HG03520 (cell line): ENCODE measurements at regions not wholly inside any gene's neighbourhood (a gene's known extent, or its start where the extent isn't known, plus 50 kb on each side); places are given as distances from the start of the nearest gene placed in this dataset.
"Not testable (repeated sequence)": the region's sequence is repeated elsewhere in the genome, so short reads cannot be mapped to it uniquely, and the experiment has no call there.

Experiments
- ATAC-seq: cut with Tn5 transposase; IDR thresholded peaks from one replicate; pipeline ENCODE4 v1.9.1; 2021; ENCODE audit warnings: mild to moderate bottlenecking, moderate library complexity; ENCODE audit not compliant: unreplicated experiment

DNA sequence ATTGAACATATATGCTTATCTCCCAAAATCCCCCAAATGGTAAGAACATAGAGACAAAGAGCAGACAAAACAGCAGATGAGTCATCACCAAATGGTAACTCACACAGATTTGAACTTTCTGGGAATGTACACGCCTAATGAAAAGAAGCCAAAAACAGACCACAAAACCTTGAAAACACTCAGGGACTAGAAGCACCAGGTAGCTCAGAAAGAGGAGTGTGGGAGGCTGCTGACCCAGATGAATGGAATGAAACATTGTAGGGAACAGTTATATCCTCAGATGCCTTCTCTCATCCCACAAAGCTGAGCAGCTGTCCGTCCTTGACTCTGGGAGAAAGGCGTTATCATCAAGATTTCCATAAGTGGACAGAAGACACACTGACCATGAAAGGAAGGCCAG, 307.0 kb upstream of the USP25 start:
- ATAC-seq, result no peak

GRCh38 chr21:15423676-15424445, 305.9 kb upstream of the USP25 start:
- ATAC-seq, result no peak

GRCh38 chr21:15425049-15425448, 304.7 kb upstream of the USP25 start:
- ATAC-seq, result no peak

GRCh38 chr21:15430023-15430422, 299.8 kb upstream of the USP25 start:
- ATAC-seq, result no peak

- ATAC-seq, result no peak
Observed at GRCh38 chr21:15430577-15430976, 299.2 kb upstream of the USP25 start.

DNA sequence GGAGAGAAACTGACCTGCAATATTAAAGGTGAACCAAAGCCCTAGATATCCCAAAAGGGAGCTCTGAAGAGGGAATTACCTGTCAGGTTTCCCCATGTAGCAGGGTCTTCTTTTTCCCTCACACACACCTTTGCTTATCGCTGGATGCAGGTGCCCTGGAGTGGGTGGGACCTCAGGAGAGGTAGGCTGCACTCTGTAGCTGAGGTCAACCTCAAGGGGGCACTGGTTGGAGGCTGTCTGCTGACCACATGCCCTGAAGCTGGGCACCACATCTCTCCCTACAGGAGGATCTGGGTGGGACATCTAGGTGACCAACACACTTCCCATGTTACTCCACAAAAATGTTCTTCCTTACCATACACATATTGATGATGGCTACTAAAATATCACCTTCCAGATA, 298.7 kb upstream of the USP25 start:
- no peak for ATAC-seq

DNA sequence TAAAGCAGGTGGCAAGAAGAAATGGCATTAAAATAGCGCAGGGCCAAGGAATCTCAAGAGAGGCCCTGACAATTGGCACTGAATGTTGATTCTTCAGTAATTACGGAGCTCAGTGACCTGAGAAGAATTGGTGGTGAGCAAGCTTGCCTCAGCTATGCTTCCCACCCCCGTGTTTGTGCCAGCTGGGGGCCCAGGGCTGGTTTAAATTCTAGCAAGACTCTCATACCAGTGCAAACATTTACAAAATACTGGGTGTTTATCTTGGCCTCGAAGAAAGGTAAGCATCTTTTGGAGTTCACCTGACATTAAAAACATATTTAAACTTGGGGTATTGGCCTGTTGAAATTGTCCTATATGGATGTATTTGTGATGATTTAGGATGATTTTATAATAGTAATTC, 296.7 kb upstream of the USP25 start:
- ATAC-seq, result no peak

- ATAC-seq, result no peak
Observed at GRCh38 chr21:15434163-15434905, 295.4 kb upstream of the USP25 start.

DNA sequence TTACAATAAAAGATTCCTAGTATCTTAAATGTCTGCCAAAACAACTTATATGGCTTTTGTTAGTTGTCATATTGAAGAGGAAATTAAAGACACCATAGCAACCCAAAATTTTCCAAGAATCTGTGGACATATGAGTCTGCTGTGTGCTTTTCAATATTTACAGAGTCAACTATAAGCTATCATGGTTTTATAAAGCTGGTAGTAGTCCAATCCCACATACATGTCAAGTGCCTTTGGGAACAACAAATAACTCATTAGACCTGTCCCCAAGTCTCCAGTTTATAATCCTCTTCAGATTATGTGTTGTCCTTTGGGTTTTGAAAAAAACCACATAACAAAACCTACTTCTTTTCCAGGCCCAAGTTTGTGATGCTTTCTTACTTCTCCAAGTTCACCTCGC, 293.8 kb upstream of the USP25 start:
- ATAC-seq, result no peak

GRCh38 chr21:15437883-15438282, 291.9 kb upstream of the USP25 start:
- peak; percentile 82 for ATAC-seq

GRCh38 chr21:15439726-15440125, 290.1 kb upstream of the USP25 start:
- no peak for ATAC-seq

DNA sequence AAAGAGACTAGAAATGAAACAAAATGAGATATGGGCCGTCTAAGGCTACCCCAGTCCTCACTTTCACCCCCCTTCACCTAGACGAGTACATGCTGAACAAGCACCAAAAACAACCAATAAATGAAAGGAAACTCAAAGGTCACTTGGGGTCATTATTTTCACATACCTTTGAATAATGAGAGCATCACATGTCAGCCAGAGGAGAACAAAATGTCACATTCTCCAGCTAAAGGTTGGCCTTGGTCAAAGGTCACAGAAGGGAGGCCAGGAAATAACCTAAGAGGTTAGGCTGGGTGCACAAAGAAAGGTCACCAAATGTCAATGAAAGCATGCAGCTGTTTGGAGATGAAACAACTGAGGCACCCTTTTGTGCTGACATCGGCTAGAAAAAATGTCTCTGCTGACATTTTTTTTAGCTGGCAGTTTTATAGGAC, 288.7 kb upstream of the USP25 start:
- ATAC-seq, result no peak

DNA sequence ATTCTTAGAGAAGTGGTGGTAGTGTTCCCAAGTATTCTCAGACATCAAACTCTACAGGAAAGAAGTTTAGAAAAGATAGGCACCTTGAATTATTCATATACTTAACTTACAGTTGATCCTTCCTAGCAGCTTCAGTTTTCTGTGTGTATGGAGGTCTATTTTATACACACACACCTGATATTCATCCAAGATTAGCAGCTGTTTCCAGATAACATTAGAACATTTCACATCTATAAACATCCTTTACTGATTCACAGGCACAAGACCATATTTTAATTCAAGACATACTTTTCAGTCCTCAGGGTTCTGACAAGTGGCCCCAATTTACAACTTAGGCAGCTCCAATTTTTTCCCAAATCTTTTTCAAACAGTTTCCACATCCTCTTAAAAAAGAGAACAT, 287.8 kb upstream of the USP25 start:
- ATAC-seq, result no peak

DNA sequence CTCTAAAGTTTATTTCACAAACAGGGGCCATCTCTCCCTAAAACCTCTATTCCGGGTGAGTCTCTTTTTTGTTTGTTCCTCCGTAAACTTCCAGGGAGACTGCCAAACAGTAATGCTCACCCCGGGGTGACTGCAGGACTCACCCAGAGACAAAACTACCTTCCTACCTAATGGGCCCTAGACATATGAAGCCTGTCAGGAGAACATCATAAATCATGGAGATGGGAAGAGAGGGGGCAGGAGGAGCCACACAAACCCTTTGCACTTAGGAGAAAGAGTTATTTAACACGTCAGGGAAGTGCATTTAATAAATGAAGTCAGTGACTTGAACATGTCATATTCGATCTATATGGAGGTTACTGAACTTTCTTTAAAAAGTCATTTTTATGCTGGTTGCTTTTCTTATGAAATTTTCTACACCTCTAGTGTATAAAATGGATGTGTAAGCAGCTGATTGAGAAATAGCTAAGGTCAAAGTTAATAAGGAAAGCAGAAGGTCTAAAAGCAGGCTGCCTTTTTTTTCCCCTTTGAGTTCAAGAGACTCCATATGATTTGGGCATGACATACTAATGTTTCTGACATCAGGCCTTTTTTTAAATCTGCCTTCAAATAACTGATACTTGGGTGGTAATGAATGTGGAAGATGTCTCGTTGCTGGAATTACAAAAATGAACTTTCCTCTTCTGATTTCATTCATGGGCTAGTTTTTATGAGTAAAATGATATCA, 286.9 kb upstream of the USP25 start:
- ATAC-seq, result no peak

DNA sequence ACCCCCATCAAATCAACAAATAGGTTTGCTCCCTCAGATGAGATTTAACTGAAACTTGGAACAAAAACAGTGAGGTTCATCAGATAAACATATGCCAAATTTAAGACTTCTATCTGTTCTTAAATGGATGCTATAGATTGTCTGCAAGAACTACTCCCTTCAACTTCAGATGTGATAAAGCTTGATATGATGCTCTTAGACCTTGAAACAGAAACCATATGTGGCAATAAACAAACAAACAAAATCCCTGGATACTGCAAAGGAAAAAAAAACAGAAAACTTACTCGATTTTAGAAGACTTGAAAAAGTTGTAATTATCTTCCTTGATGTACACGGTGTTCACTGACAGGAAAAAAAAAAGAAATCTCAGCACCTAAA, 286.1 kb upstream of the USP25 start:
- no peak for ATAC-seq

- no peak for ATAC-seq
Observed at GRCh38 chr21:15444118-15444960, 285.4 kb upstream of the USP25 start.

DNA sequence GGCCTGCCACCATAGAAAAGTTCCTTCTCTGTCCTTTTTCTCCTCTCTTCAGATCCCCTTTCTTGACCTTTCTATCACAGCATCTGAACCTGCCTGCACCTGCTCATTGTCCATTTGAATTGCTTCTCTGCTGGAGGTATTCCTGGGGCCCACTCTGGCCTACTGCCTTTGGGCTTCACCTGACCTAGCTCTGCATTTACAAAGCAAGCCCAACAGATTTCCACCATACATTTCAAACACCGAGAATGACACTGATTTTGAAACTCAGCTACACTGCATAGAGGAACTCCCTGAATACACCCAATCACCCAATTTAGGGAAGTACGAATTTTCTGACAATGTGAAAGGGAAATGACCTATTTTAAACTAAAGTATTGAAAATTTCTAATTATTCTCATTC, 284.5 kb upstream of the USP25 start:
- peak; percentile 88 for ATAC-seq

GRCh38 chr21:15446223-15446622, 283.6 kb upstream of the USP25 start:
- ATAC-seq, result no peak

- no peak for ATAC-seq
Observed at GRCh38 chr21:15449556-15449955, 280.2 kb upstream of the USP25 start.

- ATAC-seq, result no peak
Observed at GRCh38 chr21:15453261-15453660, 276.5 kb upstream of the USP25 start.

GRCh38 chr21:15453785-15454184, 276.0 kb upstream of the USP25 start:
- ATAC-seq, result not testable (repeated sequence)
